Panc1 (cell line): ENCODE measurements at regions not wholly inside any gene's neighbourhood (a gene's known extent, or its start where the extent isn't known, plus 50 kb on each side); places are given as distances from the start of the nearest gene placed in this dataset.

Source experiments
- ATAC-seq: fragments of 200-7000 bp; cut with Tn5 transposase; 2 replicates; pipeline ENCODE4 v1.9.1; 2020; ENCODE audit warnings: mild to moderate bottlenecking, moderate library complexity
- BruUV-seq: library from RNA; stranded (reverse); fragments of 400-500 nt; replicated peaks from 2 replicates; lab custom pipeline; 2021; lab: Mats Ljungman, UMichigan
- CTCF ChIA-PET: fragments of 300-600 bp; sonication (Branson Sonifier 250); formaldehyde crosslinking; loops from one replicate; lab custom pipeline; 2022; ENCODE audit warnings: antibody characterized with exemption; lab: Charles Lee
- POLR2A ChIA-PET: fragments of 300-600 bp; sonication (Branson Sonifier 250); formaldehyde crosslinking; loops from one replicate; lab custom pipeline; 2022; ENCODE audit warnings: antibody characterized with exemption; lab: Charles Lee
- DNase-seq: peaks from one replicate; pipeline ENCODE4 v3.0.0-alpha.2; 2010; ENCODE audit warnings: low read depth, low spot score
- H3K27ac ChIP-seq: 2 replicates; pipeline ENCODE4 v1.5.1; 2011; ENCODE audit warnings: mild to moderate bottlenecking, low read length, inconsistent platforms
- H3K27me3 ChIP-seq: fragments of 200-500 bp; sonication (Bioruptor generic); 2 replicates; pipeline ENCODE4 v1.6.0; 2014; ENCODE audit warnings: low read length, inconsistent platforms; ENCODE audit not compliant: control insufficient read depth, insufficient read depth
- H3K36me3 ChIP-seq: fragments of 200-500 bp; sonication (Bioruptor generic); 2 replicates; pipeline ENCODE4 v1.5.1; 2014; ENCODE audit warnings: inconsistent platforms, mild to moderate bottlenecking, low read length, moderate library complexity; ENCODE audit not compliant: control insufficient read depth, insufficient read depth
- H3K4me1 ChIP-seq: 2 replicates; pipeline ENCODE4 v1.5.1; 2011; ENCODE audit warnings: inconsistent platforms, mild to moderate bottlenecking, low read length, moderate library complexity; ENCODE audit not compliant: control insufficient read depth, insufficient read depth
- H3K4me3 ChIP-seq, 2 experiments: 2 replicates each; pipeline ENCODE4 v1.5.1; 2011 to 2012; ENCODE audit warnings: low read depth in 2 of 2, low read length in 2 of 2, mild to moderate bottlenecking in 2 of 2, inconsistent platforms in 1 of 2, moderate library complexity in 1 of 2
- H3K9me3 ChIP-seq: fragments of 200-500 bp; sonication (Bioruptor generic); 2 replicates; pipeline ENCODE4 v1.5.1; 2014; ENCODE audit warnings: low read depth, mild to moderate bottlenecking, inconsistent platforms, low read length, moderate library complexity; ENCODE audit not compliant: control insufficient read depth, insufficient read depth
- CTCF ChIP-seq: fragments of 450-650 bp; IDR thresholded peaks from 2 replicates; pipeline ENCODE4 v1.5.1; 2017; ENCODE audit warnings: mild to moderate bottlenecking
- POLR2AphosphoS5 ChIP-seq: IDR thresholded peaks from 2 replicates; pipeline ENCODE4 v1.6.1; 2012; ENCODE audit warnings: mild to moderate bottlenecking, low read depth, low read length, moderate library complexity
- REST ChIP-seq, 2 experiments: IDR thresholded peaks; 2 replicates each; pipeline ENCODE4 v1.6.1; 2011 to 2012; ENCODE audit warnings: low read depth in 2 of 2, control low read depth in 1 of 2, low read length in 1 of 2, mild to moderate bottlenecking in 1 of 2, moderate library complexity in 1 of 2; ENCODE audit not compliant: insufficient read depth in 1 of 2
- SIN3A ChIP-seq: IDR thresholded peaks from 2 replicates; pipeline ENCODE4 v1.6.1; 2012; ENCODE audit warnings: low read depth, mild to moderate bottlenecking, low read length, moderate library complexity, borderline replicate concordance; ENCODE audit not compliant: insufficient read depth
- TCF7L2 ChIP-seq: IDR thresholded peaks from 2 replicates; pipeline ENCODE4 v1.6.1; 2011; ENCODE audit warnings: mild to moderate bottlenecking, low read depth, low read length, inconsistent platforms
- in situ Hi-C: cut with HindIII; loops from 2 replicates; pipeline ENCODE4 v1.10.0; 2016; ENCODE audit warnings: low sequenced_read_pairs, low pct_unique_long_range_greater_than_20kb
- intact Hi-C: fragments of 100-400 bp; cut with micrococcal nuclease; formaldehyde crosslinking; loops from one replicate; pipeline ENCODE4 v1.10.0; 2022; ENCODE audit not compliant: unreplicated experiment

- CTCF ChIA-PET, result no interaction called here
- POLR2A ChIA-PET, result no interaction called here
These were observed 850.7 kb downstream of the RNF144A start for GRCh38 chr2:7767902-7768301.

GRCh38 chr2:7771781-7772180, 854.6 kb downstream of the RNF144A start:
- in situ Hi-C loops, result no loop called here
- BruUV-seq, result no TSS peak
- POLR2A ChIA-PET, result no interaction called here
- CTCF ChIA-PET, result no interaction called here
- intact Hi-C loops, result no loop called here
- Histone ChIP-seq H3K27ac (no peak overlapping the region), H3K9me3 (no peaks in the 10 kb centered on the region), H3K4me3 (no peak overlapping the region), H3K4me1 (no peaks in the 10 kb centered on the region), H3K27me3 (no peaks in the 10 kb centered on the region), H3K36me3 (no peaks in the 10 kb centered on the region)
- DNase-seq, result no peak
- TF ChIP-seq CTCF (no peak), SIN3A (no peak), TCF7L2 (no peak), POLR2AphosphoS5 (no peak), REST (IDR thresholded peaks at IDR 0.05; ENCODE audit: insufficient read depth in 1 of 2, low read depth in 2 of 2, low read length in 1 of 2) (no peak)
- ATAC-seq, result no peak

More at GRCh38 chr2:7767902-7768301, 850.7 kb downstream of the RNF144A start:
- BruUV-seq, result no TSS peak
- DNase-seq (no peak), ATAC-seq (no peak)
- Histone ChIP-seq H3K27ac (no peak overlapping the region), H3K4me1 (no peaks in the 10 kb centered on the region), H3K9me3 (no peaks in the 10 kb centered on the region), H3K36me3 (no peaks in the 10 kb centered on the region), H3K27me3 (no peaks in the 10 kb centered on the region), H3K4me3 (no peak overlapping the region)
- in situ Hi-C loops, result no loop called here
- no peak for TF ChIP-seq TCF7L2
- no peak for TF ChIP-seq POLR2AphosphoS5
- no peak for TF ChIP-seq SIN3A
- TF ChIP-seq CTCF, result no peak
- no peak for TF ChIP-seq REST (IDR thresholded peaks at IDR 0.05; ENCODE audit: insufficient read depth in 1 of 2, low read depth in 2 of 2, low read length in 1 of 2)
- intact Hi-C loops, result no loop called here
